Esophagus squamous epithelium (tissue), 4 donors: ENCODE measurements at regions not wholly inside any gene's neighbourhood (a gene's known extent, or its start where the extent isn't known, plus 50 kb on each side); places are given as distances from the start of the nearest gene placed in this dataset.

Experiments used
- CTCF ChIP-seq, 6 experiments: fragments of 450-650 bp in 4 of 6; fragments of 200-600 bp in 2 of 6; sonication (generic) in 2 of 6; IDR thresholded peaks; one replicate each; pipeline ENCODE4 v1.5.1; 2016 to 2019; ENCODE audit warnings: antibody characterized with exemption in 6 of 6, mild to moderate bottlenecking in 4 of 6, moderate library complexity in 4 of 6
- POLR2A ChIP-seq, 4 donors: fragments of 450-650 bp; IDR thresholded peaks; one replicate each; pipeline ENCODE4 v1.6.1; 2017; ENCODE audit warnings: antibody characterized with exemption in 4 of 4, mild to moderate bottlenecking in 4 of 4, moderate library complexity in 3 of 4

- TF ChIP-seq POLR2A (IDR thresholded peaks at IDR 0.05) (no peak), CTCF (IDR thresholded peaks at IDR 0.05) (no peak)
Observed at GRCh38 chr6:66638099-66638498, 931.1 kb upstream of the EYS start.
